ENCODE measurements at regions not wholly inside any gene's neighbourhood (a gene's known extent, or its start where the extent isn't known, plus 50 kb on each side); places are given as distances from the start of the nearest gene placed in this dataset.
A peak's percentile ranks its signal among the peaks of the same experiment; 100 is the strongest.

DNA sequence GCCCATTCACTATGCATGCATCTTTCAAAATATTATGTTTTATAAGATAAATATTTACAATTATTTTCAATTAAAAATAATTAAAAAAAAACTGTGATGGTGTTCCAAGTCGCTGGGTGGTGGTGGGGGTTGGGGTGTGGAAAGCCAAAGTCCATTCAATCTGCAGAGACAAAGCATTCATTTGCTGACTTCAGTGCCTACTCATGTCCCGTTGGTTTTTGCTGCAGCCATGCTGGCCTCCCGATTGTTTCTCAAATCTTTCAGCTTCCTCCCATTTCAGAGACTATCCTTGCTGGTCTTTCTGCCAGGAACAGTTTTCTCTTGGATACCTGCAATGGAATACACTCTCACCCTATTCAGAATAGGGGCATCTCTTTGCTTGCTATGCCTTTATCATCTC lies 331.5 kb upstream of the NOVA1 start:
- Histone ChIP-seq H3K36me3 (no peaks in the 10 kb centered on the region), H3K27ac (no peak overlapping the region), H3K9ac (no peak overlapping the region), H3K4me3 (no peak overlapping the region), H3K27me3 (no peaks in the 10 kb centered on the region), H3K9me3 (replicated peaks in 1 of 11) (no peaks in the 10 kb centered on the region), H3K4me1 (peaks cover 0 to 29% (median 3%) of the 10 kb centered on the region in 10 experiments; a peak in 8 of 20 replicates), H4K20me1 (no peaks in the 10 kb centered on the region), H3K4me2 (no peak overlapping the region)
- TF ChIP-seq Cebpa-rat (IDR thresholded peaks at IDR 0.05): no peak

DNA sequence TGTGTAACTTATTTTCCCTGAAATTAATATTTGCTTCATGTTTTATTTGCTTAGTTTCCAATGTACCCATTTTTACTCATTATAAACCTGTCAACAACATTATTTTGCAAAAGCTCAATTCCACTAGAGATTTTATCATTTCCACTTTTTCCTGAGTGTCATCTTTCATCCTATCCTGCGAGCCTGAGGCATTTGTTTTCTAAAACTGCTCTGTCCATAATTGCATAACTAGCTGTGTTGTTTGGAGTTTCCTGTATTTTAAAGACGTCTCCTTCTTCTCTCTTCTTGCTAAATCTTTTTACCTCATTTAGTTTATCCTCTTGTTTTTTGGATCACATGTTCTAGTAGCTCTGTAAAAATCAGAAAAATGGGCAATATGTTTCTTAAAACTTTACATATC lies 332.7 kb upstream of the NOVA1 start:
- no peaks in the 10 kb centered on the region for H3K36me3 ChIP-seq
- no peak overlapping the region for H3K4me3 ChIP-seq
- H4K20me1 ChIP-seq: no peaks in the 10 kb centered on the region
- H3K4me2 ChIP-seq: peak overlapping the region in 3 of 11 experiments; percentile 10 to 47 (median 31); a peak in 2 of 22 replicates
- no peak overlapping the region for H3K9ac ChIP-seq
- H3K27ac ChIP-seq: no peak overlapping the region
- peaks cover 0 to 29% (median 3%) of the 10 kb centered on the region in 10 experiments; a peak in 8 of 20 replicates for H3K4me1 ChIP-seq
- TF ChIP-seq Cebpa-rat (IDR thresholded peaks at IDR 0.05): no peak
- no peaks in the 10 kb centered on the region for H3K27me3 ChIP-seq
- no peaks in the 10 kb centered on the region for H3K9me3 ChIP-seq (replicated peaks in 1 of 11)

DNA sequence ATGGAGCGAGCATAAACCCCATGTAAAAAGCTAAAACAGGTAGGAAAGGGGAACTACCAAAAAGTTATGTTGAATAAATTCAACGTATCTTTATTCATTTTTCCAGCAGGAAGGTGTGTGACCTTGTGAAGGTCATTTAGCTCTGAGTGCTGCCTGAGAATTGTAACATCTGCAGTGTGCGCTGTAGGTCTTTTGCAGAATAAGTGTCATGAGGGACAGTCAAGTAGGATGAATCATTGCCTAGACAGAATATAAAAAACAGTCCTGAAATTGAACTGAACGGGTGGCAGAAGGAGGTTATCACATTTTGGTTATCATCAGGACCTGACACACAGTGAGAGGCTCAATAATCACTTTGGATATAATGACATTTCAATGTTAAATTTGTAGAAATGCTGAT lies 334.8 kb upstream of the NOVA1 start:
- Histone ChIP-seq H3K27me3 (no peaks in the 10 kb centered on the region), H3K36me3 (no peaks in the 10 kb centered on the region), H3K4me2 (peak overlapping the region in 5 of 11 experiments; percentile 30 to 50 (median 42); a peak in 8 of 22 replicates), H3K9me3 (replicated peaks in 1 of 11) (no peaks in the 10 kb centered on the region), H3K4me1 (peaks cover 0 to 29% (median 3%) of the 10 kb centered on the region in 10 experiments; a peak in 8 of 20 replicates), H4K20me1 (no peaks in the 10 kb centered on the region), H3K9ac (no peak overlapping the region), H3K27ac (no peak overlapping the region), H3K4me3 (no peak overlapping the region)
- TF ChIP-seq Cebpa-rat (IDR thresholded peaks at IDR 0.05): no peak

DNA sequence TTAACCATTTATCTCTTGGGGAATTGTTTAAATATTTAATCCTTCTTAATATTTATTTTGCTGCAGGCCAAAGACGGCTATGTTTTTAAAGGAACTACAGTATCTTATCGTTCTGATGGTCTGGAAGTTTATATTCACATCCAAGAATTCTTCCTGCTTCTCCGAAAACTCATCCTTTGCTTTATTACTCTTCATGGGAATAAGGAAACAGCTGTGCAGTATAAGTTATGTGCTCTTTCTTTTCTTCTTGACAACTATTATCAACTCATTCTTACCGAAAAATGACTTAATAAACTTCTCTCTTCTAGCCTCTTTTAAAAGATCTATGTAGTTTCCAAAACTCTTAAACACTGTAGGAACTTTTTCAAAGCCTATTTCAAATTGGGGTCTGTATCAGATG lies 335.6 kb upstream of the NOVA1 start:
- Histone ChIP-seq H3K27me3 (no peaks in the 10 kb centered on the region), H3K4me1 (peaks cover 0 to 29% (median 3%) of the 10 kb centered on the region in 10 experiments; a peak in 8 of 20 replicates), H3K36me3 (no peaks in the 10 kb centered on the region), H4K20me1 (no peaks in the 10 kb centered on the region), H3K9me3 (replicated peaks in 1 of 11) (no peaks in the 10 kb centered on the region), H3K4me3 (no peak overlapping the region), H3K9ac (no peak overlapping the region), H3K4me2 (no peak overlapping the region; a peak in 1 of 22 replicates), H3K27ac (no peak overlapping the region)
- no peak for TF ChIP-seq Cebpa-rat (IDR thresholded peaks at IDR 0.05)

DNA sequence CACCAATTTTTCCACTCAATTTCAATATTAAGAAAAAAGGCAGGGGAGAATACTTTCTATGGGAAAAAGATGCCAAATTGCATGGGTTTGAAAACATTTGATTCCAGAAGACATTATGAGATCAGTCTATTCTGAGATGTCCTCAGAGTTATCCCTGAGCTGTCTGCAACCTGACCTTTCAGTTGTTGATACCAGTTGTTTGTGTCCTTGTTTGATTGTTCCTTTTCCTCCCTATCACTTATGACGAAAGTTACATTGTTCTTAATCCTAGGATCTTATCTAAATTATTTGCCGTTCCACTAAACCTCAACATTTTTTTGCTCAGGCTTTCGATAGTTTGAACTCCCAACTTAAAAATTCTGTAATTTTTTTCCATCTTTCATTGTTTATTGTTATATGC lies 336.3 kb upstream of the NOVA1 start:
- Histone ChIP-seq H3K4me2 (no peak overlapping the region), H3K36me3 (no peaks in the 10 kb centered on the region), H3K27me3 (no peaks in the 10 kb centered on the region), H3K27ac (no peak overlapping the region), H3K4me1 (peaks cover 0 to 29% (median 3%) of the 10 kb centered on the region in 10 experiments; a peak in 8 of 20 replicates), H3K9me3 (replicated peaks in 1 of 11) (no peaks in the 10 kb centered on the region), H3K9ac (no peak overlapping the region), H4K20me1 (no peaks in the 10 kb centered on the region), H3K4me3 (no peak overlapping the region)
- TF ChIP-seq Cebpa-rat (IDR thresholded peaks at IDR 0.05): no peak

DNA sequence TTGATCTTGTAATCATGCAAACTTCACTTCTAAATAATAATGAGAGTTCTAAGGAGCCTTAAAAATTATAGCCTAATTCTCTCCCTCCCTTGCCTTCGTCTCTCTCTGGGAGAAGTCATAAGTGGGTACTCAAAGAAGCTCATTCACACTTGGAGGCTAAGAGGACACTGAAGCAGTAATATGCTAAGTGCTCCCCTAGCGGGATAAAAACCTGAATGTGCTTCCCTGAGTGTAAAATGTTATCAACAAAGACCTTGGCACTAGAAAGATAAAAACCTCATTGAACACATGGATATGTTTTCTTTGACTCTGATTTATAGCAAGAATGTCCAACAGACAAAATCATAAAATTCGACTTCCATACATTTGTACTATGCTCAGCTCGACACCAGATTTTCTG lies 337.9 kb upstream of the NOVA1 start:
- H3K4me1 ChIP-seq: peaks cover 0 to 25% (median 3%) of the 10 kb centered on the region in 10 experiments; a peak in 8 of 20 replicates
- H3K9me3 ChIP-seq (replicated peaks in 1 of 11): no peaks in the 10 kb centered on the region
- no peak overlapping the region for H3K9ac ChIP-seq
- no peak overlapping the region for H3K27ac ChIP-seq
- no peak for TF ChIP-seq Cebpa-rat (IDR thresholded peaks at IDR 0.05)
- no peaks in the 10 kb centered on the region for H3K36me3 ChIP-seq
- H3K4me2 ChIP-seq: no peak overlapping the region
- H3K27me3 ChIP-seq: no peaks in the 10 kb centered on the region
- H3K4me3 ChIP-seq: no peak overlapping the region
- no peaks in the 10 kb centered on the region for H4K20me1 ChIP-seq

DNA sequence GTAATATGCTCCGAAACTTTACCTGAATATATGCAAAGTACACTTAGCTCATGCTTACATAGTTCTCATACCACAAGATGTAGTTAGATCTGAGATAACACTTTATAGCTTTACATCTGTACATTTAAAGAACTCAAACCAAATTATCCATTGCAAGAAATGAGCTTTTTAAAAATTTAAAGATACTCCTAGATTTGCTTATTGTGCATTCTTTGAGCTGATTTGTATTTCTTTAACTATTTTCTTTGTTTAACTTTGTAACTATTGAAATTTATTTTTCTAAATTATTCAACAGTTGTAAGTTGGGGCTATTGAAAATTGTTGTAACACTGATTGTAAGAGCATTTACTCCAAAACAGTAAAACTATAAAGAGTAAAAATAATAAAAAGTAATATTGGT lies 340.2 kb upstream of the NOVA1 start:
- H3K4me1 ChIP-seq: peaks cover 0 to 5% (median 0%) of the 10 kb centered on the region in 10 experiments; a peak in 3 of 20 replicates
- no peak overlapping the region for H3K27ac ChIP-seq
- no peaks in the 10 kb centered on the region for H4K20me1 ChIP-seq
- no peak for TF ChIP-seq Cebpa-rat (IDR thresholded peaks at IDR 0.05)
- no peaks in the 10 kb centered on the region for H3K36me3 ChIP-seq
- H3K4me3 ChIP-seq: no peak overlapping the region
- no peaks in the 10 kb centered on the region for H3K27me3 ChIP-seq
- no peak overlapping the region for H3K4me2 ChIP-seq
- H3K9ac ChIP-seq: no peak overlapping the region
- H3K9me3 ChIP-seq (replicated peaks in 1 of 11): no peaks in the 10 kb centered on the region

DNA sequence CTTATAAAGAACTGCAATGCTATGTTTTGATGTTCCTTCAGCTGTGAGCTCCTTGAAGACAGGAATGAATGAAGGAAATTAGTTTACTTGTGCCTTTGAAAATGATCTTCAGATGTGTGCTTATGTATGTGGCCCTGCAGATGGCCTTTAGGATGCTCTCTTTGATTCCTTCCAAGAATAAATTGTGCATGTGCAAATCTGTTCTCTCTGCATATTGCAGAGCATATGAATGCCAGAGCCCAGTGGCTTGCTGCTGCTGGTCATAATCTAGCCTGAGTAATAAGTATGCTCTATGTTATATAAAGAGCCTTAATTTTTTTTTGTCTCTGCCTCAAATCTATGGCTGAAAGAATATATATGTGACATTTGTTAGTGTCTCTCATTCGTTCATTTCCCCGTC lies 341.9 kb upstream of the NOVA1 start:
- H3K4me3 ChIP-seq: no peak overlapping the region
- H3K4me1 ChIP-seq: no peaks in the 10 kb centered on the region
- no peak for TF ChIP-seq Cebpa-rat (IDR thresholded peaks at IDR 0.05)
- no peaks in the 10 kb centered on the region for H3K27me3 ChIP-seq
- H3K9ac ChIP-seq: no peak overlapping the region
- H4K20me1 ChIP-seq: no peaks in the 10 kb centered on the region
- H3K4me2 ChIP-seq: no peak overlapping the region
- H3K9me3 ChIP-seq (replicated peaks in 1 of 11): no peaks in the 10 kb centered on the region
- no peak overlapping the region for H3K27ac ChIP-seq
- no peaks in the 10 kb centered on the region for H3K36me3 ChIP-seq

DNA sequence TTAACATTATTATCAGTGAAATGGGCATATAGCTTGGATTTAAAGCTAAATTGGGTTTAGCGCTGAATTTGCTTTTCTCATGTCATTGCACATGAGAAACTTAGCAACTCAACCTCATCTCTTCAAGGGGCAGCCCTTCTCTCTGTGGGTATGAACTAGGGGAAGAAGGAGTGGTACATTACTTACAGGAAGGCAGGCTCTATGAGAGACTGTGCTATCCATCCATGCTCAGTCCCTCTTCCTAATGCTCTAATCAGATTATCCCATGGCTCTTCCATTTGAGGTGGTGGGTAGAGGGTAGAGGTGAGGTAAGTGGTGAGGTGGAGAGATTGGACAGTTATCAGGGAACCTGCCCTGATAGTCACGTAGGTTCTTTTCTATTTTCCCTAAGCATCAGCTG lies 343.7 kb upstream of the NOVA1 start:
- Histone ChIP-seq H3K9ac (no peak overlapping the region), H4K20me1 (no peaks in the 10 kb centered on the region), H3K4me2 (no peak overlapping the region), H3K36me3 (no peaks in the 10 kb centered on the region), H3K27me3 (no peaks in the 10 kb centered on the region), H3K4me3 (no peak overlapping the region), H3K4me1 (no peaks in the 10 kb centered on the region), H3K27ac (no peak overlapping the region), H3K9me3 (replicated peaks in 1 of 11) (no peaks in the 10 kb centered on the region)
- no peak for TF ChIP-seq Cebpa-rat (IDR thresholded peaks at IDR 0.05)

DNA sequence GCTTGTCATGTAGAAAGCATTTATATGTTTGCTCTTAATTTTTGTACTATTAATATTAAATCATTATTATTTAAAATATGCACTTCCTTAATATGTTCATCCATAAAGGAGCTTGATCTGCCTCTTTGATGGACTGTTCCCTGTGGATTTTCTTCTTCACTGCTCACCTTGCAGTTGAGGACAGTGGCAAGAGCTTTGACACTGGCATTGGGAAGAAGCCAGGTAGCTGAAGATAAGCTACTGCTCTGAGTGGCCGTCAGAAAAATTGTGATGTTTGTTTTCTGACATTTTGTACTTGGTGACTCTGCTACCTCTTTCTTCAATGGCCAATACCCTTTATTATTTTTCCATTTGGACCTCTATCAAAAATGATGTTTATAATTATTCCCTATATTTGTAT lies 349.4 kb upstream of the NOVA1 start:
- H3K27ac ChIP-seq: no peak overlapping the region
- no peaks in the 10 kb centered on the region for H3K27me3 ChIP-seq
- no peak overlapping the region for H3K9ac ChIP-seq
- no peaks in the 10 kb centered on the region for H3K36me3 ChIP-seq
- no peak for TF ChIP-seq Cebpa-rat (IDR thresholded peaks at IDR 0.05)
- no peak overlapping the region for H3K4me3 ChIP-seq
- no peaks in the 10 kb centered on the region for H4K20me1 ChIP-seq
- no peaks in the 10 kb centered on the region for H3K4me1 ChIP-seq
- H3K4me2 ChIP-seq: no peak overlapping the region
- no peaks in the 10 kb centered on the region for H3K9me3 ChIP-seq (replicated peaks in 1 of 11)
